Endothelial cell of umbilical vein (primary cell): ENCODE measurements at regions not wholly inside any gene's neighbourhood (a gene's known extent, or its start where the extent isn't known, plus 50 kb on each side); places are given as distances from the start of the nearest gene placed in this dataset.

Experiments
- BruUV-seq: library from RNA; stranded (reverse); fragments of 400-500 nt; replicated peaks from 2 replicates; lab custom pipeline; 2021; lab: Mats Ljungman, UMichigan
- CTCF ChIA-PET: fragments of 300-600, 350-600 bp; sonication (Branson Sonifier 250); formaldehyde crosslinking; loops from one replicate; lab custom pipeline; 2021; ENCODE audit warnings: antibody characterized with exemption, inconsistent platforms; lab: Charles Lee
- POLR2A ChIA-PET: fragments of 300-600, 350-600 bp; sonication (Branson Sonifier 250); formaldehyde crosslinking; loops from one replicate; lab custom pipeline; 2021; ENCODE audit warnings: antibody characterized with exemption, inconsistent platforms; lab: Charles Lee
- DNase-seq: peaks from one replicate; pipeline ENCODE4 v3.0.0-alpha.2; 2011; ENCODE audit warnings: low read depth, low spot score
- FAIRE-seq: peaks from 2 replicates; lab custom pipeline; 2011; peaks lifted over from hg19 to GRCh38; lab: Jason Lieb, UNC
- H2AFZ ChIP-seq: 2 replicates; pipeline ENCODE4 v1.6.0; 2012; ENCODE audit warnings: low read depth, low read length, control low read depth, inconsistent platforms
- H3K27ac ChIP-seq: 2 replicates; pipeline ENCODE4 v1.5.1; 2011; ENCODE audit warnings: low read depth, mild to moderate bottlenecking, control low read depth, low read length, moderate library complexity; ENCODE audit not compliant: insufficient read depth
- H3K27me3 ChIP-seq, 2 experiments: 2 replicates each; pipeline versions ENCODE4 v1.6.0 to v1.6.1; 2011; ENCODE audit warnings: low read length in 2 of 2, mixed read lengths in 1 of 2; ENCODE audit not compliant: control insufficient read depth in 2 of 2, insufficient read depth in 2 of 2
- H3K36me3 ChIP-seq, 2 experiments: 2 replicates in 1 of 2; 3 replicates in 1 of 2; pipeline ENCODE4 v1.5.1; 2011; ENCODE audit warnings: low read length in 2 of 2, mild to moderate bottlenecking in 1 of 2, moderate library complexity in 1 of 2; ENCODE audit not compliant: control insufficient read depth in 2 of 2, insufficient read depth in 2 of 2; ENCODE audit errors: extremely low read depth in 1 of 2
- H3K4me1 ChIP-seq: 3 replicates; pipeline ENCODE4 v1.5.1; 2011; ENCODE audit warnings: mild to moderate bottlenecking, low read length; ENCODE audit not compliant: control insufficient read depth, insufficient read depth; ENCODE audit errors: extremely low read depth
- H3K4me2 ChIP-seq: 2 replicates; pipeline ENCODE4 v1.6.1; 2011; ENCODE audit warnings: low read length, control low read depth, mixed read lengths; ENCODE audit not compliant: insufficient read depth
- H3K4me3 ChIP-seq, 3 experiments: fragments of 200-600 bp in 1 of 3; sonication (generic), shearing (Covaris generic) in 1 of 3; replicated peaks in 1 of 3; 2 replicates each; pipeline ENCODE4 v1.5.1; 2011 to 2016; ENCODE audit warnings: control low read depth in 3 of 3, low read length in 3 of 3, mild to moderate bottlenecking in 2 of 3, inconsistent platforms in 1 of 3, low read depth in 1 of 3, moderate library complexity in 1 of 3; ENCODE audit not compliant: insufficient read depth in 1 of 3
- H3K79me2 ChIP-seq: 2 replicates; pipeline ENCODE4 v1.6.0; 2012; ENCODE audit warnings: low read length, inconsistent platforms; ENCODE audit not compliant: control insufficient read depth, insufficient read depth
- H3K9ac ChIP-seq: replicated peaks from 2 replicates; pipeline ENCODE3; 2011; ENCODE audit warnings: low read length, control low read depth; ENCODE audit not compliant: insufficient read depth; ENCODE audit errors: extremely low read depth
- H3K9me1 ChIP-seq: replicated peaks from 3 replicates; pipeline ENCODE4 v1.6.0; 2011; ENCODE audit warnings: mild to moderate bottlenecking, low read length; ENCODE audit not compliant: control insufficient read depth, insufficient read depth; ENCODE audit errors: extremely low read depth
- H3K9me3 ChIP-seq: replicated peaks from 2 replicates; pipeline ENCODE4 v1.5.1; 2012; ENCODE audit warnings: low read length, inconsistent platforms; ENCODE audit not compliant: control insufficient read depth, insufficient read depth
- H4K20me1 ChIP-seq: replicated peaks from 2 replicates; pipeline ENCODE3; 2011; ENCODE audit warnings: mild to moderate bottlenecking, low read length; ENCODE audit not compliant: control insufficient read depth, insufficient read depth; ENCODE audit errors: extremely low read depth
- CTCF ChIP-seq, 2 donors: IDR thresholded peaks; 1 replicate in 1 of 2; 2 replicates in 1 of 2; pipeline ENCODE4 v1.5.1; 2011; ENCODE audit warnings: low read length in 2 of 2, mild to moderate bottlenecking in 2 of 2, moderate library complexity in 2 of 2, control low read depth in 1 of 2, inconsistent platforms in 1 of 2, low read depth in 1 of 2; ENCODE audit not compliant: insufficient read depth in 1 of 2; ENCODE audit errors: extremely low read depth in 1 of 2
- EZH2 ChIP-seq: IDR thresholded peaks from 2 replicates; pipeline ENCODE4 v1.6.1; 2012; ENCODE audit warnings: borderline replicate concordance, low read depth, mild to moderate bottlenecking, moderate library complexity, low read length, inconsistent platforms; ENCODE audit not compliant: severe bottlenecking
- FOS ChIP-seq: IDR thresholded peaks from 2 replicates; pipeline ENCODE4 v1.6.1; 2011; ENCODE audit warnings: mild to moderate bottlenecking, low read length, moderate library complexity, borderline replicate concordance; ENCODE audit not compliant: insufficient read depth
- GATA2 ChIP-seq: IDR thresholded peaks from 2 replicates; pipeline ENCODE4 v1.7.0; 2011; ENCODE audit warnings: low read depth, mild to moderate bottlenecking, moderate library complexity, mixed read lengths, low read length; ENCODE audit not compliant: insufficient read length, insufficient read depth
- JUN ChIP-seq: IDR thresholded peaks from 2 replicates; pipeline ENCODE4 v1.6.1; 2011; ENCODE audit warnings: borderline replicate concordance, low read depth; ENCODE audit not compliant: insufficient read length, insufficient read depth
- MAX ChIP-seq: IDR thresholded peaks from 2 replicates; pipeline ENCODE4 v1.6.1; 2011; ENCODE audit not compliant: insufficient read depth, insufficient read length
- MYC ChIP-seq: IDR thresholded peaks from one replicate; pipeline ENCODE4 v1.6.1; 2011; ENCODE audit warnings: mild to moderate bottlenecking, low read depth, low read length
- POLR2A ChIP-seq: IDR thresholded peaks from 2 replicates; pipeline ENCODE4 v1.6.1; 2012; ENCODE audit warnings: low read depth, mild to moderate bottlenecking, control low read depth, low read length
- POLR2AphosphoS5 ChIP-seq: IDR thresholded peaks from 2 replicates; pipeline ENCODE4 v1.6.1; 2012; ENCODE audit warnings: low read depth, mild to moderate bottlenecking, control low read depth, low read length, moderate library complexity; ENCODE audit not compliant: insufficient read depth
- dilution Hi-C: fragments of 300-500 bp; cut with MboI; formaldehyde crosslinking; loops from one replicate; pipeline ENCODE4 v1.15.0; 2019; ENCODE audit warnings: low sequenced_read_pairs; ENCODE audit not compliant: extremely low pct_ligation_motif_present
- intact Hi-C: fragments of 100-400 bp; cut with micrococcal nuclease; formaldehyde crosslinking; loops from one replicate; pipeline ENCODE4 v1.10.0; 2022

GRCh38 chr3:115292131-115292530, 145.0 kb upstream of the ZBTB20 start:
- H3K9ac ChIP-seq, result no peak overlapping the region
- no peaks in the 10 kb centered on the region for H3K27me3 ChIP-seq
- no peaks in the 10 kb centered on the region for H3K9me3 ChIP-seq
- no peak for DNase-seq
- no peaks in the 10 kb centered on the region for H4K20me1 ChIP-seq
- no peak overlapping the region for H3K4me3 ChIP-seq
- H3K36me3 ChIP-seq, result no peaks in the 10 kb centered on the region
- H3K79me2 ChIP-seq, result no peaks in the 10 kb centered on the region
- no peak overlapping the region for H3K4me2 ChIP-seq
- intact Hi-C loops, result no loop called here
- no TSS peak for BruUV-seq
- ChIA-PET POLR2A (no interaction called here), CTCF (no interaction called here)
- H3K9me1 ChIP-seq, result no peaks in the 10 kb centered on the region
- H2AFZ ChIP-seq, result no peak overlapping the region
- H3K27ac ChIP-seq, result no peak overlapping the region
- TF ChIP-seq CTCF (IDR thresholded peaks at IDR 0.05; ENCODE audit: extremely low read depth in 1 of 2, insufficient read depth in 1 of 2, low read depth in 1 of 2, low read length in 2 of 2), result no peak
- no peak for TF ChIP-seq POLR2AphosphoS5
- no peak for TF ChIP-seq GATA2
- TF ChIP-seq MYC, result no peak
- TF ChIP-seq POLR2A, result no peak
- no peak for TF ChIP-seq JUN
- no peak for TF ChIP-seq MAX
- TF ChIP-seq FOS, result no peak
- no peak for TF ChIP-seq EZH2
- no peak for FAIRE-seq
- no peaks in the 10 kb centered on the region for H3K4me1 ChIP-seq
- dilution Hi-C loops, result no loop called here
